PC-9 (cell line): ENCODE measurements at regions not wholly inside any gene's neighbourhood (a gene's known extent, or its start where the extent isn't known, plus 50 kb on each side); places are given as distances from the start of the nearest gene placed in this dataset.

Experiments
- BruUV-seq: library from RNA; stranded (reverse); fragments of 400-500 nt; replicated peaks from 2 replicates; lab custom pipeline; 2021; lab: Mats Ljungman, UMichigan
- CTCF ChIA-PET: fragments of 300-600 bp; sonication (Branson Sonifier 250); formaldehyde crosslinking; loops from one replicate; lab custom pipeline; 2022; ENCODE audit warnings: antibody characterized with exemption; lab: Charles Lee
- POLR2A ChIA-PET: fragments of 300-600 bp; sonication (Branson Sonifier 250); formaldehyde crosslinking; loops from one replicate; lab custom pipeline; 2022; ENCODE audit warnings: antibody characterized with exemption; ENCODE audit not compliant: unreplicated experiment; lab: Charles Lee
- DNase-seq, 2 experiments: peaks; one replicate each; pipeline versions ENCODE4 v3.0.0 to v3.0.0-alpha.2; 2015 to 2022; ENCODE audit warnings: mixed read lengths in 1 of 2
- H2AFZ ChIP-seq: fragments of 200-600 bp; sonication (generic); 2 replicates; pipeline ENCODE4 v1.8.1; 2017; ENCODE audit warnings: antibody characterized with exemption
- H3F3A ChIP-seq: fragments of 200-600 bp; sonication (generic); 2 replicates; pipeline ENCODE4 v1.8.1; 2017; ENCODE audit warnings: antibody characterized with exemption, mild to moderate bottlenecking, low read depth; ENCODE audit not compliant: insufficient read depth
- H3K27ac ChIP-seq: fragments of 200-600 bp; sonication (generic); 2 replicates; pipeline ENCODE4 v1.6.1; 2016; ENCODE audit warnings: mixed run types
- H3K27me3 ChIP-seq: fragments of 200-600 bp; sonication (generic); 2 replicates; pipeline ENCODE4 v1.6.1; 2016; ENCODE audit warnings: low read depth, mixed run types; ENCODE audit not compliant: insufficient read depth
- H3K36me3 ChIP-seq: fragments of 200-600 bp; sonication (generic); 2 replicates; pipeline ENCODE4 v1.6.1; 2016; ENCODE audit warnings: low read depth, mixed run types
- H3K4me1 ChIP-seq: fragments of 200-600 bp; sonication (generic); replicated peaks from 2 replicates; pipeline ENCODE4 v1.6.1; 2016; ENCODE audit warnings: mixed run types; ENCODE audit not compliant: insufficient read depth
- H3K4me2 ChIP-seq: fragments of 200-600 bp; sonication (generic); 2 replicates; pipeline ENCODE4 v1.6.1; 2017; ENCODE audit warnings: mixed run types
- H3K4me3 ChIP-seq: fragments of 200-600 bp; sonication (generic); 2 replicates; pipeline ENCODE4 v1.6.1; 2016; ENCODE audit warnings: mixed run types
- H3K79me2 ChIP-seq: fragments of 200-600 bp; sonication (generic); 2 replicates; pipeline ENCODE4 v1.6.1; 2017; ENCODE audit warnings: low read depth, mixed run types
- H3K9me2 ChIP-seq: fragments of 200-600 bp; sonication (generic); 2 replicates; pipeline ENCODE4 v1.8.1; 2017; ENCODE audit warnings: mild to moderate bottlenecking; ENCODE audit not compliant: insufficient read depth
- H3K9me3 ChIP-seq: fragments of 200-600 bp; sonication (generic); 2 replicates; pipeline ENCODE4 v1.8.1; 2016; ENCODE audit warnings: low read depth; ENCODE audit not compliant: insufficient read depth
- H4K20me1 ChIP-seq: fragments of 200-600 bp; sonication (generic); 2 replicates; pipeline ENCODE4 v1.8.1; 2017; ENCODE audit not compliant: insufficient read depth
- EZH2 ChIP-seq: fragments of 200-600 bp; sonication (generic); IDR thresholded peaks from 2 replicates; pipeline ENCODE4 v1.8.0; 2017; ENCODE audit warnings: antibody characterized with exemption, low read depth
- intact Hi-C: fragments of 100-400 bp; cut with micrococcal nuclease; formaldehyde crosslinking; loops from one replicate; pipeline ENCODE4 v1.10.0; 2022; ENCODE audit not compliant: unreplicated experiment
- TF ChIP-seq, protein P1 (sequence below): fragments of 200-600 bp; sonication (generic); conservative IDR thresholded peaks from 2 replicates; pipeline ENCODE4 v1.6.1; 2017; ENCODE audit warnings: mixed run types, antibody characterized with exemption, mild to moderate bottlenecking, moderate library complexity

DNA sequence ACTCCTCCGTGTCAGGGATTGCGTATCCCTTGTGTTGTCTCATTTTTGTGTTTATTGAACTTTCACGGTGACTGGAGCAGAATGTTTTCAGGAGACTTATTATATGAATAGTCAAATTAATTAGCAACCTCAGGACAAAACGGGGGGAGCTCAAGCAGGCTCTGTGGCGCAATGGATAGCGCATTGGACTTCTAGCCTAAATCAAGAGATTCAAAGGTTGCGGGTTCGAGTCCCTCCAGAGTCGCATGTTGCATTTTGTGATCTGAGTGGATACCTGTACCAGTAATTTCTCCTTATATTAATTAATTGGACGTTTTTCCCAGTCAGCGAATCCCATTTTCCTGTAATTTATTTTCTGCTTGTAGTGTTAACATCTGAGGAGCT, 89.1 kb upstream of the ZNF184 start:
- H3F3A ChIP-seq, result peaks cover 4% of the 10 kb centered on the region; the same call in 1 of the 2 replicates
- peak overlapping the region; percentile 77 for H2AFZ ChIP-seq

DNA sequence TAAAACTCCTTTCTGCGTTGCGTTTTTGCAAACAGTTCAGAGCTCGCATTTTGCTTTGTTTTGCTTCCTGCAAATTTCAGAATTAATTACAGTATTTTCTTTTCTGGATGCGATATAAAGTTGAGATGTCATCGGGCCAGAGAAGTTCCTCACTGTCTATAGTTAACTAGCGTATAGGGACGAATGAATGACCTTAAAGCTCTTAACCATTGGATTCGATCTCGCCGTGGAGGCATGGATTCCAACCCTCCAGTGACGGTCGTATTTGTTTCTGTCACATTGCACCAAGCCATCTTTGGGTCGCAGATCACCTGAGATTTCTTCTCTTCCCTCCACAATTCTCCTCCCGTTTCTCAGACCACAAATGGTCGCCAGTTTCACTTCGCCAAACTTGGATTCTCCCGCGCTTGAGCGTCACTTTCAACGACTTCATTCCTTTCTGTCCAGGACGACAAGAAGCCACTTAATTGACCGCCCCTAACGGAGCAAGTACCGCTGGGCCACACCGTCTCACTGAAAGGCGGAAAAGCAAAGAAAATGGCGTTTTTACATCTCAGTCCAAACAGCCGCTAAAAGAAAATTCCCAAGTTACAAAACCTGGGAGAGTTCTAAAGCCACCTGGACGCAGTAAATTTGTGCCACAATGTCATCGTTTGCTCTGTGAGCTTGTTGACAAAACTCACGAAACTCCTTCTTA, 85.3 kb upstream of the ZNF184 start:
- no TSS peak for BruUV-seq

More for the DNA sequence above, 89.1 kb upstream of the ZNF184 start:
- CTCF ChIA-PET, result no interaction called here
- no peaks in the 10 kb centered on the region; the same call in 1 of the 2 replicates for H3K9me2 ChIP-seq
- BruUV-seq, result no TSS peak
- no peak for DNase-seq
- H3K27ac ChIP-seq, result no peak overlapping the region
- no peaks in the 10 kb centered on the region for H4K20me1 ChIP-seq
- H3K36me3 ChIP-seq, result no peaks in the 10 kb centered on the region
- no peaks in the 10 kb centered on the region for H3K9me3 ChIP-seq
- POLR2A ChIA-PET, result interaction anchor here (0.5 to 0.6 kb wide), 3 partner anchors 773 to 1302 kb away, joined by 3 to 5 read pairs (median 4); no protein-coding TSS in a partner anchor
- intact Hi-C loops, result no loop called here
- peak overlapping the region; percentile 52 for H3K4me3 ChIP-seq
- TF ChIP-seq, protein P1, sequence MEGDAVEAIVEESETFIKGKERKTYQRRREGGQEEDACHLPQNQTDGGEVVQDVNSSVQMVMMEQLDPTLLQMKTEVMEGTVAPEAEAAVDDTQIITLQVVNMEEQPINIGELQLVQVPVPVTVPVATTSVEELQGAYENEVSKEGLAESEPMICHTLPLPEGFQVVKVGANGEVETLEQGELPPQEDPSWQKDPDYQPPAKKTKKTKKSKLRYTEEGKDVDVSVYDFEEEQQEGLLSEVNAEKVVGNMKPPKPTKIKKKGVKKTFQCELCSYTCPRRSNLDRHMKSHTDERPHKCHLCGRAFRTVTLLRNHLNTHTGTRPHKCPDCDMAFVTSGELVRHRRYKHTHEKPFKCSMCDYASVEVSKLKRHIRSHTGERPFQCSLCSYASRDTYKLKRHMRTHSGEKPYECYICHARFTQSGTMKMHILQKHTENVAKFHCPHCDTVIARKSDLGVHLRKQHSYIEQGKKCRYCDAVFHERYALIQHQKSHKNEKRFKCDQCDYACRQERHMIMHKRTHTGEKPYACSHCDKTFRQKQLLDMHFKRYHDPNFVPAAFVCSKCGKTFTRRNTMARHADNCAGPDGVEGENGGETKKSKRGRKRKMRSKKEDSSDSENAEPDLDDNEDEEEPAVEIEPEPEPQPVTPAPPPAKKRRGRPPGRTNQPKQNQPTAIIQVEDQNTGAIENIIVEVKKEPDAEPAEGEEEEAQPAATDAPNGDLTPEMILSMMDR, result no peak
- TF ChIP-seq EZH2, result no peak
- H3K4me2 ChIP-seq, result peak overlapping the region; percentile 74
- peaks cover 2% of the 10 kb centered on the region for H3K4me1 ChIP-seq
- no peaks in the 10 kb centered on the region for H3K79me2 ChIP-seq
- H3K27me3 ChIP-seq, result no peaks in the 10 kb centered on the region

DNA sequence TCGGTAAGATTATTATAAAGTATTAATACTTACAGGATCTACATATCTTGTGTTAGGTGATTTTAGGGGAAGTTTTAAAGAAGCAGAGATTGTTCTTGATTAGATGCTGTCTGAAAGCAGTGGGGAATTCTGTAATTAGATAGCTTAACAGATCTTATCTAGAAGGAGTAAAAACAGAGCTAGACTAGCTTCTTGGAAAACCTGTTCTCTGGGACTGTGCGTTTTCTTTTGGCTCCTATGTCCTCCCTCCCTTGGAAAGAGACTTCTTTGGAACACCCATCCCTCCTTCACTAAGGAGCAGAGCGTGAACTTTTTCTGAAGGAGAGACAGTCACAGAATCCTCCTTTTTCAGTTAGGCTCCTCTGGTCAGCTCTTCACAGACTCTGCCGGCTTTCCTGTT, 83.5 kb upstream of the ZNF184 start:
- Histone ChIP-seq H3K4me1 (peaks cover 28% of the 10 kb centered on the region), H2AFZ (peak overlapping the region; percentile 82), H3K27ac (no peak overlapping the region), H3F3A (peaks cover 40% of the 10 kb centered on the region), H3K79me2 (no peaks in the 10 kb centered on the region), H3K27me3 (no peaks in the 10 kb centered on the region), H3K9me2 (no peaks in the 10 kb centered on the region), H3K4me2 (peak overlapping the region; percentile 83), H3K36me3 (no peaks in the 10 kb centered on the region), H3K9me3 (no peaks in the 10 kb centered on the region), H4K20me1 (no peaks in the 10 kb centered on the region), H3K4me3 (peak overlapping the region; percentile 51)
- ChIA-PET POLR2A (interaction anchor here (0.5 to 0.6 kb wide), 3 partner anchors 45 to 1495 kb away, joined by 4 to 6 read pairs (median 4); no protein-coding TSS in a partner anchor), CTCF (interaction anchor here (0.6 to 1.0 kb wide), 4 partner anchors 20 to 79 kb away, joined by 3 to 4 read pairs (median 3); no protein-coding TSS in a partner anchor)
- no TSS peak for BruUV-seq
- intact Hi-C loops, result no loop called here
- TF ChIP-seq, protein P1, result no peak
- no peak for TF ChIP-seq EZH2
- peak in 1 of 2 experiments; percentile 59 for DNase-seq

More for the DNA sequence above, 85.3 kb upstream of the ZNF184 start:
- Histone ChIP-seq H4K20me1 (no peaks in the 10 kb centered on the region), H3K79me2 (no peaks in the 10 kb centered on the region), H3K4me1 (peaks cover 21% of the 10 kb centered on the region), H2AFZ (no peak overlapping the region), H3F3A (peaks cover 26% of the 10 kb centered on the region), H3K4me2 (no peak overlapping the region), H3K9me2 (no peaks in the 10 kb centered on the region; the same call in 1 of the 2 replicates), H3K36me3 (no peaks in the 10 kb centered on the region), H3K4me3 (no peak overlapping the region), H3K27ac (no peak overlapping the region), H3K9me3 (no peaks in the 10 kb centered on the region), H3K27me3 (no peaks in the 10 kb centered on the region)
- no peak for TF ChIP-seq EZH2
- TF ChIP-seq, protein P1, result no peak
- ChIA-PET POLR2A (no interaction called here), CTCF (no interaction called here)
- intact Hi-C loops, result no loop called here
- DNase-seq, result no peak
